Upper lobe of left lung (tissue), 6 donors: ENCODE measurements at regions not wholly inside any gene's neighbourhood (a gene's known extent, or its start where the extent isn't known, plus 50 kb on each side); places are given as distances from the start of the nearest gene placed in this dataset.

Source experiments
- ATAC-seq, 2 donors: fragments of 200-7000 bp; cut with Tn5 transposase; one replicate each; pipeline ENCODE4 v1.9.1; 2022; ENCODE audit warnings: mild to moderate bottlenecking in 2 of 2, moderate library complexity in 2 of 2; ENCODE audit not compliant: low FRiP score in 2 of 2
- DNase-seq, 2 donors: peaks; one replicate each; pipeline ENCODE4 v3.0.0-alpha.2; 2019 to 2020
- H3K27ac ChIP-seq, 4 donors: fragments of 200-600 bp; sonication (generic); one replicate each; pipeline ENCODE4 v1.5.1; 2016 to 2019
- H3K27me3 ChIP-seq, 4 donors: fragments of 200-600 bp; sonication (generic); one replicate each; pipeline ENCODE4 v1.5.1; 2017 to 2019
- H3K36me3 ChIP-seq, 4 donors: fragments of 200-600 bp; sonication (generic); one replicate each; pipeline ENCODE4 v1.5.1; 2016 to 2019
- H3K4me1 ChIP-seq, 4 donors: fragments of 200-600 bp; sonication (generic); one replicate each; pipeline ENCODE4 v1.5.1; 2018 to 2019
- H3K4me3 ChIP-seq, 4 donors: fragments of 200-600 bp; sonication (generic); one replicate each; pipeline ENCODE4 v1.5.1; 2017 to 2019; ENCODE audit warnings: mild to moderate bottlenecking in 2 of 4, moderate library complexity in 1 of 4
- H3K9me3 ChIP-seq, 4 donors: fragments of 200-600 bp; sonication (generic); one replicate each; pipeline ENCODE4 v1.5.1; 2018 to 2019
- EP300 ChIP-seq, 4 donors: sonication (generic); formaldehyde crosslinking; IDR thresholded peaks; one replicate each; pipeline ENCODE4 v1.5.1; 2017; ENCODE audit warnings: antibody characterized with exemption in 4 of 4, control low read depth in 2 of 4
- POLR2A ChIP-seq, 4 donors: fragments of 450-650 bp; IDR thresholded peaks; one replicate each; pipeline ENCODE4 v1.5.1; 2016 to 2017; ENCODE audit warnings: antibody characterized with exemption in 4 of 4, mild to moderate bottlenecking in 2 of 4
- POLR2AphosphoS5 ChIP-seq, 2 donors: sonication (generic); formaldehyde crosslinking; IDR thresholded peaks; one replicate each; pipeline ENCODE4 v1.5.1; 2017; ENCODE audit warnings: antibody characterized with exemption in 2 of 2
- WGBS, 2 donors: methylation state at CpG; one replicate each; pipeline ENCODE4 v1.1.5; 2017 to 2018; 5-methylcytosine and 5-hydroxymethylcytosine counted together
- TF ChIP-seq, protein P1 (sequence below), 6 experiments: fragments of 450-650 bp in 4 of 6; fragments of 200-600 bp in 2 of 6; sonication (generic) in 2 of 6; IDR thresholded peaks; one replicate each; pipeline ENCODE4 v1.5.1; 2016 to 2019; ENCODE audit warnings: antibody characterized with exemption in 6 of 6
- donor health status: DM: no; HTN: no; CAD: no; lungs with moderate emphysema.
- donor health status: DM: no; HTN: yes; CAD: no; lungs with severe emphysema.

DNA sequence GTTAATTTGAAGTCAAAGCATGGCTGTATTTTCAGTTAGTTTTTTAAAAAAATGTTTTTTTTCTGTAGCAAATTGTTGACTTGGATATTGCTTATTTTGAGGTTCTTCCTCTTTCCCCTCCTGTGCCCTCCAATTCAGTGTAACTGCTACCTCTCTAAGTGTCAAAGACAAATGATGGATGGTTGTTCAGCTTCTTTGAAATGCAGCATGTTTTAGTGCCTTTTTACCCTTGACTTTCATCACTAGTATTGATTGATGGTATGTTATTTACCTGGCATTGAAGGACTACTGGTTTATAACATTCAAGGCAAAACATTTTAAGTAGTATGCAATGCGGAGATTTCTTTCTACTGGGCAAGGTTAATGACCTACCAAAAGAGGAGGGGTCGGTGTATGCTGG is 281.0 kb upstream of the FAT1 start:
- ATAC-seq (no peak), DNase-seq (no peak)
- Histone ChIP-seq H3K4me1 (peaks cover 0 to 7% (median 0%) of the 10 kb centered on the region in 4 donors), H3K4me3 (no peak overlapping the region), H3K36me3 (no peaks in the 10 kb centered on the region), H3K27ac (no peak overlapping the region), H3K27me3 (no peaks in the 10 kb centered on the region), H3K9me3 (no peaks in the 10 kb centered on the region)
- WGBS, 2 donors: 85 to 92% methylated on average over 2 of the region's 2 CpGs
- TF ChIP-seq POLR2A (IDR thresholded peaks at IDR 0.05): no peak

DNA sequence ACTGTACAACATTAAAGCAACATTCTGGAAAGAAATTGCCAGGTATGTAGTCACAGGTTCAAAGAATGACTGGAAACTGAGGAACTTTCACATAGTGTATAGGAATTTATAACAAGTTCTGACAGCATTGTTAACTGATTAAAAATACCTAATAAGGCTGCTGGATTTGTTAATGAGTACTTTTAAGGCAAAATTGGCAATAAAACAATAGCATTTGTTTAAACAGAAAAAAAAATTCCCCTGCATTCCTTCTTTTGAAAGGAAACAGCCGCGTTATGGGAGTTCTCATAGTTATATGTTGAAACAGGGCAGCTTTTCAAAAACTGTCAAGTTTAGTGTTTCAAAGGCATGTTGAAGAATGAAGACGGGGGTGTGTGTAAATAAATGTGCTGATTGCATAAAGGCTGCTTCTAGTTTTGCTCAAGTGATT is 282.5 kb upstream of the FAT1 start:
- DNase-seq (no peak), ATAC-seq (no peak)
- TF ChIP-seq POLR2AphosphoS5 (IDR thresholded peaks at IDR 0.05) (no peak), EP300 (IDR thresholded peaks at IDR 0.05) (no peak), POLR2A (IDR thresholded peaks at IDR 0.05) (no peak)
- TF ChIP-seq, protein P1, sequence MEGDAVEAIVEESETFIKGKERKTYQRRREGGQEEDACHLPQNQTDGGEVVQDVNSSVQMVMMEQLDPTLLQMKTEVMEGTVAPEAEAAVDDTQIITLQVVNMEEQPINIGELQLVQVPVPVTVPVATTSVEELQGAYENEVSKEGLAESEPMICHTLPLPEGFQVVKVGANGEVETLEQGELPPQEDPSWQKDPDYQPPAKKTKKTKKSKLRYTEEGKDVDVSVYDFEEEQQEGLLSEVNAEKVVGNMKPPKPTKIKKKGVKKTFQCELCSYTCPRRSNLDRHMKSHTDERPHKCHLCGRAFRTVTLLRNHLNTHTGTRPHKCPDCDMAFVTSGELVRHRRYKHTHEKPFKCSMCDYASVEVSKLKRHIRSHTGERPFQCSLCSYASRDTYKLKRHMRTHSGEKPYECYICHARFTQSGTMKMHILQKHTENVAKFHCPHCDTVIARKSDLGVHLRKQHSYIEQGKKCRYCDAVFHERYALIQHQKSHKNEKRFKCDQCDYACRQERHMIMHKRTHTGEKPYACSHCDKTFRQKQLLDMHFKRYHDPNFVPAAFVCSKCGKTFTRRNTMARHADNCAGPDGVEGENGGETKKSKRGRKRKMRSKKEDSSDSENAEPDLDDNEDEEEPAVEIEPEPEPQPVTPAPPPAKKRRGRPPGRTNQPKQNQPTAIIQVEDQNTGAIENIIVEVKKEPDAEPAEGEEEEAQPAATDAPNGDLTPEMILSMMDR (IDR thresholded peaks at IDR 0.05): no peak
- no peaks in the 10 kb centered on the region for H3K27me3 ChIP-seq
- no peaks in the 10 kb centered on the region for H3K36me3 ChIP-seq
- WGBS, 2 donors: 40% methylated on average over 3 of the region's 3 CpGs
- H3K27ac ChIP-seq: no peak overlapping the region
- no peaks in the 10 kb centered on the region for H3K9me3 ChIP-seq
- peaks cover 0 to 7% (median 3%) of the 10 kb centered on the region in 4 donors for H3K4me1 ChIP-seq
- H3K4me3 ChIP-seq: no peak overlapping the region

DNA sequence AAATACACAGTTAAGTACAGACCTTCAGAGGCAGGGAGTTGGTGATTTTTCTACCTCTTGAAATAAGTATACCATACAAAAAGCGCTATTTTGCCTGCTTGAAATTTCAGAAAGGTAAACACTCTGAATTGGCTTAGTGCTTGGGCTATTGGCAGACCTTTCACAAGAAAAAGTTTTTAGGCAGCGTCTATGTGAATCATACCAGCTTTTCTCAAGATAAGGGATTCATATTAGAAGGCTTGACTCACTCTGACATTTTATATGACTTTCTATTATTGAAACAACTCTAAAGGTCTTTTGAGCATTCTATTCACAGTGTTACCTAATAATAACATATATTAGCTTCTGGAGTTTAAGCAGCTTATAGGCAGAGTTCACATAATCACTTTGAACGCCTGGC is 286.4 kb upstream of the FAT1 start:
- no peaks in the 10 kb centered on the region for H3K27me3 ChIP-seq
- H3K9me3 ChIP-seq: no peaks in the 10 kb centered on the region
- TF ChIP-seq POLR2A (IDR thresholded peaks at IDR 0.05) (no peak), POLR2AphosphoS5 (IDR thresholded peaks at IDR 0.05) (no peak)
- TF ChIP-seq, protein P1 (IDR thresholded peaks at IDR 0.05): no peak
- H3K4me1 ChIP-seq: peaks cover 0 to 7% (median 3%) of the 10 kb centered on the region in 4 donors
- H3K36me3 ChIP-seq: no peaks in the 10 kb centered on the region
- WGBS, 2 donors: 61 to 65% methylated on average over 3 of the region's 3 CpGs
- ATAC-seq (no peak), DNase-seq (no peak)
- no peak overlapping the region for H3K4me3 ChIP-seq
- H3K27ac ChIP-seq: no peak overlapping the region

DNA sequence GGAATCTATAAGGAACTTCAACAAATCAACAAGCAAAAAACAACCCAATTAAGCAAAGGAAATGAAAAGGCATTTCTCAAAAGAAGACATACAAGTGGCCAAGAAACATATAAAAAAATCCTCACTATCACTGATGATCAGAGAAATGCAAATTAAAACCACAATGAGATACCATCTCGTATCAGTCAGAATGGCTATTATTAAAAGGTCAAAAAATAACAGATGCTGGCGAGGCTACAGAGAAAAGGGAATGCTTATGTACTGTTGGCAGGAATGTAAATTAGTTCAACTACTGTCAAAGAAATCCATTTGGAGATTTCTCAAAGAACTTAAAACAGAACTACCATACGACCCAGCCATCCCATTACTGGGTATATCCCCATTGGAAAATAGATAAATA is 292.4 kb upstream of the FAT1 start:
- H3K36me3 ChIP-seq: no peaks in the 10 kb centered on the region
- DNase-seq: no peak
- H3K4me3 ChIP-seq: no peak overlapping the region
- no peak overlapping the region for H3K27ac ChIP-seq
- WGBS, 2 donors: 68 to 79% methylated on average over 3 of the region's 3 CpGs
- H3K4me1 ChIP-seq: no peaks in the 10 kb centered on the region
- ATAC-seq: no peak
- no peaks in the 10 kb centered on the region for H3K9me3 ChIP-seq
- no peaks in the 10 kb centered on the region for H3K27me3 ChIP-seq
- no peak for TF ChIP-seq POLR2AphosphoS5 (IDR thresholded peaks at IDR 0.05)
- no peak for TF ChIP-seq EP300 (IDR thresholded peaks at IDR 0.05)
- TF ChIP-seq, protein P1 (IDR thresholded peaks at IDR 0.05): no peak
- TF ChIP-seq POLR2A (IDR thresholded peaks at IDR 0.05): no peak

DNA sequence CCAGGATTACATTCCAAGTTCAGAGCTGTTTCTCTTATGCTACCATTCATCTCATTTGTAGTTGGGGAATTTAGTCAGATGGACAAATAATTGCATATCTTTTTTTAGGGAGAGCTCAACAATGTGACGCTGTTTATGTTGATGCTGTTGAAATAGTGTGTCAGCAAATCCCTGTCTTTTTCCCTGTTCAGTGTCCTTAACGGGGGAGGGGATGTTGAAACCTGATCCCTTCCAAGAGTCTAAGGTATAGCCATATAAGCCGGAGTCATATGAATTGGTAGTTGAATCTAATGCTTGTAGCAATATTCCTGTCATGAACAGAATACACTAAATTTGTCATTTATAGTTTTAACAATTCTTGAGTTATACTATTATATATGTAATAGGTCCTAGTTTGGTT is 293.5 kb upstream of the FAT1 start:
- no peak for DNase-seq
- no peaks in the 10 kb centered on the region for H3K36me3 ChIP-seq
- H3K4me1 ChIP-seq: no peaks in the 10 kb centered on the region
- no peaks in the 10 kb centered on the region for H3K27me3 ChIP-seq
- 62% methylated on average over 3 of the region's 3 CpGs for WGBS, 2 donors
- no peak for TF ChIP-seq POLR2A (IDR thresholded peaks at IDR 0.05)
- no peak for TF ChIP-seq EP300 (IDR thresholded peaks at IDR 0.05)
- TF ChIP-seq, protein P1 (IDR thresholded peaks at IDR 0.05): no peak
- TF ChIP-seq POLR2AphosphoS5 (IDR thresholded peaks at IDR 0.05): no peak
- H3K9me3 ChIP-seq: no peaks in the 10 kb centered on the region
- ATAC-seq: no peak
- H3K27ac ChIP-seq: no peak overlapping the region
- H3K4me3 ChIP-seq: no peak overlapping the region
